ENCODE measurements at regions not wholly inside any gene's neighbourhood (a gene's known extent, or its start where the extent isn't known, plus 50 kb on each side); places are given as distances from the start of the nearest gene placed in this dataset.

- DNase-seq, result no peak
- H3K36me3 ChIP-seq, result no peaks in the 10 kb centered on the region
- TF ChIP-seq POLR2AphosphoS5 (IDR thresholded peaks at IDR 0.05) (no peak), POLR2A (IDR thresholded peaks at IDR 0.05) (no peak), EP300 (IDR thresholded peaks at IDR 0.05; ENCODE audit: low read depth) (no peak), CTCF (IDR thresholded peaks at IDR 0.05) (no peak)
- intact Hi-C loops (cut with DNase I; ENCODE audit: low total_unique reads) (no loop called here), in situ Hi-C loops (cut with MboI; ENCODE audit: low pct_ligation_motif_present in 1 of 4, low pct_unique_long_range_greater_than_20kb in 1 of 4, low sequenced_read_pairs in 3 of 4) (loop anchor here in 2 of 4 donors (25.0 kb wide), 1 partner anchor 231 kb away; no protein-coding TSS in a partner anchor)
- peaks cover 0 to 5% (median 0%) of the 10 kb centered on the region in 4 donors for H3K4me1 ChIP-seq
- peak overlapping the region in 2 of 4 donors; percentile 26 to 46 for H3K27ac ChIP-seq
- 79% methylated on average over 6 of the region's 6 CpGs; no CpG with 5 or more reads in 1 of the 2 donors for WGBS, 2 donors (ENCODE audit: low coverage in 1 of 2)
- H3K9me3 ChIP-seq, result no peaks in the 10 kb centered on the region
- no peak overlapping the region for H3K4me3 ChIP-seq
- no peaks in the 10 kb centered on the region for H3K27me3 ChIP-seq
Measured at GRCh38 chr10:117443686-117444041, 68.4 kb upstream of the PDZD8 start.

- Histone ChIP-seq H3K9me3 (no peaks in the 10 kb centered on the region), H3K27ac (peak overlapping the region in 2 of 4 donors; percentile 46), H3K4me1 (peaks cover 0 to 5% (median 0%) of the 10 kb centered on the region in 4 donors), H3K27me3 (no peaks in the 10 kb centered on the region), H3K4me3 (peak overlapping the region in 2 of 4 donors; percentile 10 to 21), H3K36me3 (no peaks in the 10 kb centered on the region)
- DNase-seq, result peak; percentile 85
- 23 to 66% methylated on average over 2 to 12 of the region's 15 CpGs for WGBS, 2 donors (ENCODE audit: low coverage in 1 of 2)
- TF ChIP-seq POLR2A (IDR thresholded peaks at IDR 0.05) (no peak), CTCF (IDR thresholded peaks at IDR 0.05) (peak; percentile 84 to 95 (median 88)), POLR2AphosphoS5 (IDR thresholded peaks at IDR 0.05) (peak; percentile 16 to 70 (median 41)), EP300 (IDR thresholded peaks at IDR 0.05; ENCODE audit: low read depth) (no peak)
- in situ Hi-C loops (cut with MboI; ENCODE audit: low pct_ligation_motif_present in 1 of 4, low pct_unique_long_range_greater_than_20kb in 1 of 4, low sequenced_read_pairs in 3 of 4), result loop anchor here in 2 of 4 donors (25.0 kb wide), 1 partner anchor 231 kb away; no protein-coding TSS in a partner anchor
- intact Hi-C loops (cut with DNase I; ENCODE audit: low total_unique reads), result no loop called here
Measured at GRCh38 chr10:117442944-117443685, 67.9 kb upstream of the PDZD8 start.

- intact Hi-C loops (cut with DNase I; ENCODE audit: low total_unique reads), result no loop called here
- no peak overlapping the region for H3K4me3 ChIP-seq
- H3K27me3 ChIP-seq, result no peaks in the 10 kb centered on the region
- WGBS, 2 donors (ENCODE audit: low coverage in 1 of 2), result 81% methylated on average over 6 of the region's 6 CpGs; no CpG with 5 or more reads in 1 of the 2 donors
- no peak for DNase-seq
- peaks cover 0 to 5% (median 0%) of the 10 kb centered on the region in 4 donors for H3K4me1 ChIP-seq
- H3K9me3 ChIP-seq, result no peaks in the 10 kb centered on the region
- H3K27ac ChIP-seq, result peak overlapping the region in 2 of 4 donors; percentile 24 to 46
- TF ChIP-seq POLR2AphosphoS5 (IDR thresholded peaks at IDR 0.05) (no peak), EP300 (IDR thresholded peaks at IDR 0.05; ENCODE audit: low read depth) (no peak), CTCF (IDR thresholded peaks at IDR 0.05) (no peak), POLR2A (IDR thresholded peaks at IDR 0.05) (no peak)
- no peaks in the 10 kb centered on the region for H3K36me3 ChIP-seq
- in situ Hi-C loops (cut with MboI; ENCODE audit: low pct_ligation_motif_present in 1 of 4, low pct_unique_long_range_greater_than_20kb in 1 of 4, low sequenced_read_pairs in 3 of 4), result loop anchor here in 2 of 4 donors (25.0 kb wide), 1 partner anchor 230 kb away; no protein-coding TSS in a partner anchor
Measured at GRCh38 chr10:117442521-117442920, 67.3 kb upstream of the PDZD8 start.

- 63% methylated on average over 6 of the region's 6 CpGs; no CpG with 5 or more reads in 1 of the 2 donors for WGBS, 2 donors (ENCODE audit: low coverage in 1 of 2)
- no peak overlapping the region for H3K4me3 ChIP-seq
- no peaks in the 10 kb centered on the region for H3K27me3 ChIP-seq
- no peaks in the 10 kb centered on the region for H3K36me3 ChIP-seq
- in situ Hi-C loops (cut with MboI; ENCODE audit: low pct_ligation_motif_present in 1 of 4, low pct_unique_long_range_greater_than_20kb in 1 of 4, low sequenced_read_pairs in 3 of 4) (loop anchor here in 2 of 4 donors (25.0 kb wide), 1 partner anchor 230 kb away; no protein-coding TSS in a partner anchor), intact Hi-C loops (cut with DNase I; ENCODE audit: low total_unique reads) (no loop called here)
- peaks cover 0 to 5% (median 0%) of the 10 kb centered on the region in 4 donors for H3K4me1 ChIP-seq
- DNase-seq, result no peak
- H3K27ac ChIP-seq, result peak overlapping the region in 1 of 4 donors; percentile 46
- H3K9me3 ChIP-seq, result no peaks in the 10 kb centered on the region
- TF ChIP-seq POLR2A (IDR thresholded peaks at IDR 0.05) (no peak), EP300 (IDR thresholded peaks at IDR 0.05; ENCODE audit: low read depth) (no peak), POLR2AphosphoS5 (IDR thresholded peaks at IDR 0.05) (no peak), CTCF (IDR thresholded peaks at IDR 0.05) (no peak)
Measured at GRCh38 chr10:117441812-117442443, 66.7 kb upstream of the PDZD8 start.
